ENCODE measurements at regions not wholly inside any gene's neighbourhood (a gene's known extent, or its start where the extent isn't known, plus 50 kb on each side); places are given as distances from the start of the nearest gene placed in this dataset.

- DNase-seq: no peak
Observed at GRCh38 chr2:19846567-19846966, 55.2 kb downstream of the TTC32 start.

- DNase-seq: no peak
Observed at GRCh38 chr2:19846030-19846429, 55.8 kb downstream of the TTC32 start.

- no peak for DNase-seq
Observed at GRCh38 chr2:19845323-19845920, 56.4 kb downstream of the TTC32 start.

- DNase-seq: no peak
Observed at GRCh38 chr2:19844750-19845149, 57.0 kb downstream of the TTC32 start.

GRCh38 chr2:19843992-19844515, 57.7 kb downstream of the TTC32 start:
- no peak for DNase-seq

- no peak for DNase-seq
Observed at GRCh38 chr2:19841918-19842693, 59.7 kb downstream of the TTC32 start.

- DNase-seq: no peak
Observed at GRCh38 chr2:19839438-19839837, 62.3 kb downstream of the TTC32 start.

GRCh38 chr2:19838616-19839015, 63.2 kb downstream of the TTC32 start:
- no peak for DNase-seq

GRCh38 chr2:19837235-19837766, 64.5 kb downstream of the TTC32 start:
- no peak for DNase-seq

GRCh38 chr2:19835781-19836281, 66.0 kb downstream of the TTC32 start:
- no peak for DNase-seq

- DNase-seq: no peak
Observed at GRCh38 chr2:19833978-19834377, 67.8 kb downstream of the TTC32 start.

GRCh38 chr2:19829672-19830071, 72.1 kb downstream of the TTC32 start:
- DNase-seq: no peak

GRCh38 chr2:19826874-19827273, 74.9 kb downstream of the TTC32 start:
- DNase-seq: no peak

- DNase-seq: no peak
Observed at GRCh38 chr2:19823507-19823906, 78.3 kb downstream of the TTC32 start.

- DNase-seq: no peak
Observed at GRCh38 chr2:19819097-19820065, 82.4 kb downstream of the TTC32 start.

GRCh38 chr2:19818543-19818942, 83.2 kb downstream of the TTC32 start:
- DNase-seq: no peak

GRCh38 chr2:19818039-19818438, 83.7 kb downstream of the TTC32 start:
- no peak for DNase-seq

- no peak for DNase-seq
Observed at GRCh38 chr2:19815746-19816145, 86.0 kb downstream of the TTC32 start.

GRCh38 chr2:19812166-19812565, 89.6 kb downstream of the TTC32 start:
- no peak for DNase-seq

- DNase-seq: no peak
Observed at GRCh38 chr2:19811186-19811585, 90.6 kb downstream of the TTC32 start.

- no peak for DNase-seq
Observed at GRCh38 chr2:19810637-19811036, 91.1 kb downstream of the TTC32 start.

- no peak for DNase-seq
Observed at GRCh38 chr2:19810148-19810547, 91.6 kb downstream of the TTC32 start.

GRCh38 chr2:19809206-19809605, 92.6 kb downstream of the TTC32 start:
- DNase-seq: no peak
